B cell (primary cell): ENCODE measurements at regions not wholly inside any gene's neighbourhood (a gene's known extent, or its start where the extent isn't known, plus 50 kb on each side); places are given as distances from the start of the nearest gene placed in this dataset.
"Not testable (repeated sequence)": the region's sequence is repeated elsewhere in the genome, so short reads cannot be mapped to it uniquely, and the experiment has no call there.

Source experiments
- ATAC-seq: fragments of 200-7000 bp; cut with Tn5 transposase; one replicate; pipeline ENCODE4 v1.10.0; 2021; ENCODE audit warnings: low read depth, mild to moderate bottlenecking, moderate number of reproducible peaks, moderate library complexity
- CTCF ChIA-PET: fragments of 350-600 bp; sonication (Branson Sonifier 250); formaldehyde crosslinking; loops from one replicate; lab custom pipeline; 2021; ENCODE audit warnings: antibody characterized with exemption, inconsistent platforms; lab: Charles Lee
- POLR2A ChIA-PET: fragments of 350-600 bp; sonication (Branson Sonifier 250); formaldehyde crosslinking; loops from one replicate; lab custom pipeline; 2021; ENCODE audit warnings: antibody characterized with exemption; lab: Charles Lee
- DNase-seq: peaks from one replicate; pipeline ENCODE4 v3.0.0; 2013
- H2AFZ ChIP-seq: 2 replicates; pipeline ENCODE4 v1.6.1; 2012; ENCODE audit warnings: mild to moderate bottlenecking, low read depth, low read length; ENCODE audit not compliant: insufficient read depth, poor library complexity, severe bottlenecking
- H3K27ac ChIP-seq, 2 donors: 1 replicate in 1 of 2; 2 replicates in 1 of 2; pipeline ENCODE4 v1.5.1; 2012 to 2013; ENCODE audit warnings: low read length in 2 of 2, mild to moderate bottlenecking in 2 of 2, moderate library complexity in 1 of 2
- H3K27me3 ChIP-seq, 4 experiments: fragments of 200-600 bp in 1 of 4; sonication (generic) in 1 of 4; replicated peaks in 1 of 4; 1 replicate in 2 of 4; 2 replicates in 2 of 4; pipeline versions ENCODE4 v1.6.1 to v1.7.0; 2013 to 2016; ENCODE audit warnings: low read length in 3 of 4, mild to moderate bottlenecking in 2 of 4, mixed read lengths in 1 of 4, moderate library complexity in 1 of 4; ENCODE audit not compliant: insufficient read depth in 4 of 4, control insufficient read depth in 3 of 4; ENCODE audit errors: control extremely low read depth in 1 of 4
- H3K36me3 ChIP-seq, 2 experiments: replicated peaks in 1 of 2; 1 replicate in 1 of 2; 2 replicates in 1 of 2; pipeline versions ENCODE4 v1.6.1 to v1.7.1; 2013; ENCODE audit warnings: low read length in 1 of 2; ENCODE audit not compliant: insufficient read depth in 2 of 2, control insufficient read depth in 1 of 2; ENCODE audit errors: control extremely low read depth in 1 of 2, extremely low read depth in 1 of 2
- H3K4me1 ChIP-seq, 2 donors: fragments of 200-600 bp in 1 of 2; sonication (generic) in 1 of 2; 1 replicate in 1 of 2; 2 replicates in 1 of 2; pipeline versions ENCODE4 v1.5.1 to v1.6.1; 2013 to 2017; ENCODE audit warnings: low read length in 2 of 2; ENCODE audit not compliant: control insufficient read depth in 2 of 2, insufficient read depth in 2 of 2
- H3K4me2 ChIP-seq: replicated peaks from 2 replicates; pipeline ENCODE3; 2012; ENCODE audit warnings: mild to moderate bottlenecking, low read depth, low read length; ENCODE audit not compliant: poor library complexity, severe bottlenecking
- H3K4me3 ChIP-seq, 5 experiments: fragments of 200-600 bp in 1 of 5; sonication (generic) in 1 of 5; 1 replicate in 3 of 5; 2 replicates in 2 of 5; pipeline versions ENCODE4 v1.5.1 to v1.7.0; 2011 to 2016; ENCODE audit warnings: low read length in 4 of 5, mild to moderate bottlenecking in 4 of 5, low read depth in 2 of 5, control low read depth in 1 of 5, moderate library complexity in 1 of 5; ENCODE audit not compliant: insufficient read depth in 1 of 5; ENCODE audit errors: control extremely low read depth in 1 of 5, extremely low read depth in 1 of 5
- H3K79me2 ChIP-seq: fragments of 200-600 bp; sonication (generic); one replicate; pipeline ENCODE4 v1.6.0; 2016; ENCODE audit warnings: low read length; ENCODE audit not compliant: control insufficient read depth, insufficient read depth
- H3K9ac ChIP-seq: fragments of 200-600 bp; sonication (generic); 2 replicates; pipeline ENCODE4 v1.6.1; 2017; ENCODE audit warnings: mild to moderate bottlenecking, low read length, moderate library complexity
- H3K9me3 ChIP-seq, 3 donors: one replicate each; pipeline versions ENCODE4 v1.6.1 to v1.7.1; 2013; ENCODE audit warnings: low read length in 2 of 3; ENCODE audit not compliant: control insufficient read depth in 2 of 3, insufficient read depth in 1 of 3; ENCODE audit errors: control extremely low read depth in 1 of 3
- H4K20me1 ChIP-seq: 2 replicates; pipeline ENCODE4 v1.6.0; 2012; ENCODE audit warnings: mild to moderate bottlenecking, low read length; ENCODE audit not compliant: insufficient read depth, control insufficient read depth, poor library complexity, severe bottlenecking
- H3K27ac Mint-ChIP-seq: one replicate; pipeline ENCODE4 v1.8.0; 2021; ENCODE audit warnings: mixed read lengths
- H3K27me3 Mint-ChIP-seq: one replicate; pipeline ENCODE4 v1.8.0; 2021; ENCODE audit warnings: mixed read lengths
- H3K4me1 Mint-ChIP-seq: one replicate; pipeline ENCODE4 v1.8.0; 2021; ENCODE audit warnings: mixed read lengths
- H3K4me3 Mint-ChIP-seq: one replicate; pipeline ENCODE4 v1.8.0; 2021; ENCODE audit warnings: mixed read lengths
- H3K9me3 Mint-ChIP-seq: one replicate; pipeline ENCODE4 v1.8.0; 2022; ENCODE audit warnings: mixed read lengths; ENCODE audit not compliant: insufficient read depth
- WGBS: methylation state at CpG from one replicate; pipeline ENCODE4 v1.1.5; 2013; ENCODE audit warnings: missing lambda C conversion rate; ENCODE audit not compliant: insufficient coverage; 5-methylcytosine and 5-hydroxymethylcytosine counted together
- intact Hi-C: fragments of 100-400 bp; cut with micrococcal nuclease; formaldehyde crosslinking; loops from one replicate; pipeline ENCODE4 v1.10.0; 2022

DNA sequence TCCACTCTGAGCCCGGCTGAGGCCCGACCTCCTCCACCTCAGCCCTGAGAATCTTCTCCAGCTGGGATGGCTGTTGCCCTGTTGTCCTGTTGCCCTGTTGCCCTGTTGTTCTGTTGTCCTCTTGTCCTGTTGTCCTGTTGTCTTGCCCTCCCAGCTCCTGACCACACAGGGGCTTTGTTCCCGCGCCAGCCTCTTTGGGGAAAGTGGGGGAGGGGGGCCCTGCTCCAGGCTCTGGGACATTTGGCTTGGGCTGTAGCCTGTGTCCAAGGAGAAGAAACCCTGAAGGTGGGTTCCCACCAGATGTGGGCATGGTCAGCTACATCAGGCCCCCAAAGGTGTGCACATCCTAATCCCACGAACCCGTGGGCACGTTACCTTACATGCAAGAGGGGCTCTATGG is 113.5 kb upstream of the FAM20C start:
- H3K9ac ChIP-seq, intact Hi-C loops, POLR2A ChIA-PET: not testable (repeated sequence)

DNA sequence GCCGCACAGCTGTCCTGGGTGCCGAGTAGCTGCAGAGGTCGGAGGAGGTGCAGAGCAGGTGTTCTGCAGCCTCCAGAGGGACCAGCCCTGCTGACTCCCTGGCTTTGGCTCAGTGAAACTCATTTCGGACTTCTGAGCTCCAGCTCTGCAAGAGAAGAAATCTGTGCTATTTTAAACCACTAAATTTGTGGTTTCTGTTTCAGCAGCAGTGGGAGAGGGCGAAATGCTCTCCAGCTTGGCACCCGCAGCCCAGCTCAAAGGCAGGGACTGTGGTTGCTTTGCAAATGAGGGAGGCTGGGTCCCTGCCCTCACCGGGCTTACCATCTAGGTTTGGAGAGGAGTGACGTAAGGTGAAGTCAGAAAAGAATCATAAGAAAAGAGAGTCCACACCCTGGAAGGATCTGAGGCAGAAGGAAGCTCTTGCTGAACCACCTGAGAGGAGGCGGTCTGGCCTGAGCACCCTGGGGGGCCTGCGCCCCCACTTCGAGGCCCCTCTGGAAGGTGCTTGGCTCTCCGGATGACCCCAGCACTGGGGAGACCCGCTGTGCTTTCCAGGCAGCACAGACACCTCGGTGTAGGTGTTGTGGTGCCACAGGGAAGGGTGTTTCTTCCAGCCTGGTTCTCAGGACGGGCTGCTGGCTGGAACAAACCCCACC is 112.8 kb upstream of the FAM20C start:
- 79% methylated on average over 3 of the region's 15 CpGs for WGBS
- H3K4me1 ChIP-seq, ATAC-seq, H3K4me1 Mint-ChIP-seq, intact Hi-C loops, H4K20me1 ChIP-seq, H3K4me3 ChIP-seq, H3K4me3 Mint-ChIP-seq, H3K27me3 Mint-ChIP-seq, POLR2A ChIA-PET, H3K9ac ChIP-seq, H3K27ac ChIP-seq, DNase-seq, H3K9me3 ChIP-seq, H3K9me3 Mint-ChIP-seq, H2AFZ ChIP-seq, H3K27ac Mint-ChIP-seq, H3K79me2 ChIP-seq, H3K27me3 ChIP-seq, H3K36me3 ChIP-seq, H3K4me2 ChIP-seq, CTCF ChIA-PET: not testable (repeated sequence)

More for the DNA sequence above, 113.5 kb upstream of the FAM20C start:
- DNase-seq, H3K79me2 ChIP-seq, H3K4me1 ChIP-seq, H3K4me2 ChIP-seq, H4K20me1 ChIP-seq, H3K36me3 ChIP-seq, CTCF ChIA-PET, H3K4me1 Mint-ChIP-seq, H3K27me3 ChIP-seq, H2AFZ ChIP-seq, H3K4me3 ChIP-seq, ATAC-seq, H3K9me3 ChIP-seq, H3K9me3 Mint-ChIP-seq, H3K27me3 Mint-ChIP-seq, H3K4me3 Mint-ChIP-seq, H3K27ac ChIP-seq, H3K27ac Mint-ChIP-seq: not testable (repeated sequence)
- WGBS = no CpG with 5 or more reads among the region's 7 CpGs
